ENCODE measurements at regions not wholly inside any gene's neighbourhood (a gene's known extent, or its start where the extent isn't known, plus 50 kb on each side); places are given as distances from the start of the nearest gene placed in this dataset.

GRCh38 chr6:40176152-40176551 lies 241.9 kb upstream of the MOCS1 start:
- H3K4me1 ChIP-seq (ENCODE audit: control insufficient read depth, insufficient read depth, low read length) = peaks cover 6% of the 10 kb centered on the region; the same call in 1 of the 2 replicates
- H3K36me3 ChIP-seq (ENCODE audit: control insufficient read depth, insufficient read depth, low read length) = no peaks in the 10 kb centered on the region
- H3K4me3 ChIP-seq (ENCODE audit: low read depth, low read length) = no peak overlapping the region
- no peak overlapping the region for H3K27ac ChIP-seq (ENCODE audit: low read depth, low read length)
- no peak overlapping the region for H3K9ac ChIP-seq (ENCODE audit: low read length)
- H3K9me3 ChIP-seq (ENCODE audit: control insufficient read depth, insufficient read depth, low read depth, low read length) = peaks cover 3% of the 10 kb centered on the region; the same call in 1 of the 2 replicates
- no peaks in the 10 kb centered on the region for H3K27me3 ChIP-seq (ENCODE audit: control insufficient read depth, insufficient read depth, low read length)

- H3K27me3 ChIP-seq (ENCODE audit: control insufficient read depth, insufficient read depth, low read length) = peaks cover 3% of the 10 kb centered on the region; the same call in 1 of the 2 replicates
- no peak overlapping the region for H3K4me3 ChIP-seq (ENCODE audit: low read depth, low read length)
- H3K4me1 ChIP-seq (ENCODE audit: control insufficient read depth, insufficient read depth, low read length) = no peaks in the 10 kb centered on the region
- H3K36me3 ChIP-seq (ENCODE audit: control insufficient read depth, insufficient read depth, low read length) = no peaks in the 10 kb centered on the region
- H3K9ac ChIP-seq (ENCODE audit: low read length) = no peak overlapping the region
- peaks cover 3% of the 10 kb centered on the region; the same call in 1 of the 2 replicates for H3K9me3 ChIP-seq (ENCODE audit: control insufficient read depth, insufficient read depth, low read depth, low read length)
- no peak overlapping the region for H3K27ac ChIP-seq (ENCODE audit: low read depth, low read length)
Measured at GRCh38 chr6:40172272-40172671, 238.0 kb upstream of the MOCS1 start.

- Histone ChIP-seq H3K4me3 (ENCODE audit: low read depth, low read length) (no peak overlapping the region), H3K36me3 (ENCODE audit: control insufficient read depth, insufficient read depth, low read length) (no peaks in the 10 kb centered on the region), H3K27me3 (ENCODE audit: control insufficient read depth, insufficient read depth, low read length) (peaks cover 3% of the 10 kb centered on the region; the same call in 1 of the 2 replicates)
Measured at GRCh38 chr6:40171343-40171742, 237.1 kb upstream of the MOCS1 start.

GRCh38 chr6:40170856-40171255 lies 236.6 kb upstream of the MOCS1 start:
- Histone ChIP-seq H3K27me3 (ENCODE audit: control insufficient read depth, insufficient read depth, low read length) (peaks cover 3% of the 10 kb centered on the region; the same call in 1 of the 2 replicates), H3K4me3 (ENCODE audit: low read depth, low read length) (no peak overlapping the region), H3K9ac (ENCODE audit: low read length) (no peak overlapping the region), H3K4me1 (ENCODE audit: control insufficient read depth, insufficient read depth, low read length) (no peaks in the 10 kb centered on the region), H3K27ac (ENCODE audit: low read depth, low read length) (no peak overlapping the region), H3K36me3 (ENCODE audit: control insufficient read depth, insufficient read depth, low read length) (no peaks in the 10 kb centered on the region), H3K9me3 (ENCODE audit: control insufficient read depth, insufficient read depth, low read depth, low read length) (no peaks in the 10 kb centered on the region)

More at GRCh38 chr6:40171343-40171742, 237.1 kb upstream of the MOCS1 start:
- Histone ChIP-seq H3K9me3 (ENCODE audit: control insufficient read depth, insufficient read depth, low read depth, low read length) (no peaks in the 10 kb centered on the region), H3K9ac (ENCODE audit: low read length) (no peak overlapping the region), H3K4me1 (ENCODE audit: control insufficient read depth, insufficient read depth, low read length) (no peaks in the 10 kb centered on the region), H3K27ac (ENCODE audit: low read depth, low read length) (no peak overlapping the region)

- no peaks in the 10 kb centered on the region for H3K4me1 ChIP-seq (ENCODE audit: control insufficient read depth, insufficient read depth, low read length)
- H3K36me3 ChIP-seq (ENCODE audit: control insufficient read depth, insufficient read depth, low read length) = no peaks in the 10 kb centered on the region
- H3K9me3 ChIP-seq (ENCODE audit: control insufficient read depth, insufficient read depth, low read depth, low read length) = no peaks in the 10 kb centered on the region
- H3K27me3 ChIP-seq (ENCODE audit: control insufficient read depth, insufficient read depth, low read length) = peaks cover 3% of the 10 kb centered on the region; the same call in 1 of the 2 replicates
- no peak overlapping the region for H3K4me3 ChIP-seq (ENCODE audit: low read depth, low read length)
- H3K27ac ChIP-seq (ENCODE audit: low read depth, low read length) = no peak overlapping the region
- H3K9ac ChIP-seq (ENCODE audit: low read length) = no peak overlapping the region
Measured at GRCh38 chr6:40169878-40170277, 235.6 kb upstream of the MOCS1 start.

- Histone ChIP-seq H3K27ac (ENCODE audit: low read depth, low read length) (no peak overlapping the region), H3K4me1 (ENCODE audit: control insufficient read depth, insufficient read depth, low read length) (no peaks in the 10 kb centered on the region), H3K36me3 (ENCODE audit: control insufficient read depth, insufficient read depth, low read length) (no peaks in the 10 kb centered on the region), H3K9ac (ENCODE audit: low read length) (no peak overlapping the region), H3K27me3 (ENCODE audit: control insufficient read depth, insufficient read depth, low read length) (peaks cover 3% of the 10 kb centered on the region; the same call in 1 of the 2 replicates), H3K4me3 (ENCODE audit: low read depth, low read length) (no peak overlapping the region), H3K9me3 (ENCODE audit: control insufficient read depth, insufficient read depth, low read depth, low read length) (no peaks in the 10 kb centered on the region)
Measured at GRCh38 chr6:40166963-40167362, 232.7 kb upstream of the MOCS1 start.

GRCh38 chr6:40165036-40165709 lies 230.9 kb upstream of the MOCS1 start:
- Histone ChIP-seq H3K9me3 (ENCODE audit: control insufficient read depth, insufficient read depth, low read depth, low read length) (no peaks in the 10 kb centered on the region), H3K9ac (ENCODE audit: low read length) (no peak overlapping the region), H3K27ac (ENCODE audit: low read depth, low read length) (no peak overlapping the region), H3K36me3 (ENCODE audit: control insufficient read depth, insufficient read depth, low read length) (no peaks in the 10 kb centered on the region), H3K4me3 (ENCODE audit: low read depth, low read length) (no peak overlapping the region), H3K27me3 (ENCODE audit: control insufficient read depth, insufficient read depth, low read length) (peaks cover 3% of the 10 kb centered on the region; the same call in 1 of the 2 replicates), H3K4me1 (ENCODE audit: control insufficient read depth, insufficient read depth, low read length) (no peaks in the 10 kb centered on the region)

GRCh38 chr6:40164345-40164755 lies 230.1 kb upstream of the MOCS1 start:
- H3K4me1 ChIP-seq (ENCODE audit: control insufficient read depth, insufficient read depth, low read length) = no peaks in the 10 kb centered on the region
- H3K9me3 ChIP-seq (ENCODE audit: control insufficient read depth, insufficient read depth, low read depth, low read length) = no peaks in the 10 kb centered on the region
- no peak overlapping the region for H3K9ac ChIP-seq (ENCODE audit: low read length)
- no peak overlapping the region for H3K4me3 ChIP-seq (ENCODE audit: low read depth, low read length)
- no peak overlapping the region for H3K27ac ChIP-seq (ENCODE audit: low read depth, low read length)
- no peaks in the 10 kb centered on the region for H3K36me3 ChIP-seq (ENCODE audit: control insufficient read depth, insufficient read depth, low read length)
- H3K27me3 ChIP-seq (ENCODE audit: control insufficient read depth, insufficient read depth, low read length) = peaks cover 3% of the 10 kb centered on the region; the same call in 1 of the 2 replicates

- Histone ChIP-seq H3K27ac (ENCODE audit: low read depth, low read length) (no peak overlapping the region), H3K4me1 (ENCODE audit: control insufficient read depth, insufficient read depth, low read length) (no peaks in the 10 kb centered on the region), H3K9me3 (ENCODE audit: control insufficient read depth, insufficient read depth, low read depth, low read length) (no peaks in the 10 kb centered on the region), H3K9ac (ENCODE audit: low read length) (no peak overlapping the region), H3K27me3 (ENCODE audit: control insufficient read depth, insufficient read depth, low read length) (peaks cover 3% of the 10 kb centered on the region; the same call in 1 of the 2 replicates), H3K4me3 (ENCODE audit: low read depth, low read length) (no peak overlapping the region), H3K36me3 (ENCODE audit: control insufficient read depth, insufficient read depth, low read length) (no peaks in the 10 kb centered on the region)
Measured at GRCh38 chr6:40163924-40164323, 229.7 kb upstream of the MOCS1 start.

GRCh38 chr6:40162074-40162473 lies 227.8 kb upstream of the MOCS1 start:
- Histone ChIP-seq H3K9ac (ENCODE audit: low read length) (no peak overlapping the region), H3K27me3 (ENCODE audit: control insufficient read depth, insufficient read depth, low read length) (no peaks in the 10 kb centered on the region), H3K4me1 (ENCODE audit: control insufficient read depth, insufficient read depth, low read length) (no peaks in the 10 kb centered on the region), H3K4me3 (ENCODE audit: low read depth, low read length) (no peak overlapping the region), H3K9me3 (ENCODE audit: control insufficient read depth, insufficient read depth, low read depth, low read length) (no peaks in the 10 kb centered on the region), H3K36me3 (ENCODE audit: control insufficient read depth, insufficient read depth, low read length) (no peaks in the 10 kb centered on the region), H3K27ac (ENCODE audit: low read depth, low read length) (no peak overlapping the region)

GRCh38 chr6:40160826-40161225 lies 226.6 kb upstream of the MOCS1 start:
- no peaks in the 10 kb centered on the region for H3K36me3 ChIP-seq (ENCODE audit: control insufficient read depth, insufficient read depth, low read length)
- H3K27ac ChIP-seq (ENCODE audit: low read depth, low read length) = no peak overlapping the region
- H3K27me3 ChIP-seq (ENCODE audit: control insufficient read depth, insufficient read depth, low read length) = no peaks in the 10 kb centered on the region
- no peak overlapping the region for H3K9ac ChIP-seq (ENCODE audit: low read length)
- no peaks in the 10 kb centered on the region for H3K4me1 ChIP-seq (ENCODE audit: control insufficient read depth, insufficient read depth, low read length)
- no peaks in the 10 kb centered on the region for H3K9me3 ChIP-seq (ENCODE audit: control insufficient read depth, insufficient read depth, low read depth, low read length)
- no peak overlapping the region for H3K4me3 ChIP-seq (ENCODE audit: low read depth, low read length)

All from HUES6 (cell line).